Umbilical cord (tissue), 1 donor: ENCODE measurements at regions not wholly inside any gene's neighbourhood (a gene's known extent, or its start where the extent isn't known, plus 50 kb on each side); places are given as distances from the start of the nearest gene placed in this dataset.
A peak's percentile ranks its signal among the peaks of the same experiment; 100 is the strongest.

Experiments used
- DNase-seq: peaks from one replicate; pipeline ENCODE4 v3.0.0-alpha.2; 2015; ENCODE audit warnings: low spot score

DNA sequence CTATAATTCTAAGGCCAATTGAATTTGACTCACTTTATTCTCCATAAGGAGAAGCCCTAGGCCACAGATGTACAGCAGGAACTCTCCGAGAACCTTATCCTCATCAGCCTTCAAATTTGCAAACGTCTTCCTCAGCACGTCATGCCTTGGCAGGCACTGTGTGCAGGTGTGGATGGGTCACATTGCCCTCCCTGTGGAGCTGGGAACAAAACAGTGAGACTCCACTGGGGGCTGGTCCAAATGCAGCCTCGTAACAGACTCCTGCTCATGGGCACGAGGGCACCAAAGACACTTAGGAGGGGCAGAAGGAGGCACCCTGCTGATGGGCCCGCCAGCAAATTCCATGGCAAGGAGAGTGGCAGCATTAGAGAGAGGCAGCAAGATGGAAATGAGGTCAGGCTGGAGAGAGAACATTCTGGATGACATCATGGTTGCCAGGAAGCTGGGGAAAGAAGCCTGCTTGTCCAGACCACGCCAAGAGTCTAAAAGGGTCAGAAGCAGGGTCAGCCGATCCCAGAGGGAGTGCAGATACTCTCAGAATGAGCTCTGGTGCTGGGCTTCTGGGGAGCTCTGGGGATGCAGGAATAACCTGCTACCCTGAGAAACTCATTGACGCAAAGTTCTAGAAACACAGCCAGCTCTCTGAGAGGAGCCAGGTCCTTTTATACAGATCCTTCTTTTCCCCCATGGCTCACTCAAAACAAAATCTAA is 242.2 kb downstream of the B3GLCT start:
- no peak for DNase-seq

DNA sequence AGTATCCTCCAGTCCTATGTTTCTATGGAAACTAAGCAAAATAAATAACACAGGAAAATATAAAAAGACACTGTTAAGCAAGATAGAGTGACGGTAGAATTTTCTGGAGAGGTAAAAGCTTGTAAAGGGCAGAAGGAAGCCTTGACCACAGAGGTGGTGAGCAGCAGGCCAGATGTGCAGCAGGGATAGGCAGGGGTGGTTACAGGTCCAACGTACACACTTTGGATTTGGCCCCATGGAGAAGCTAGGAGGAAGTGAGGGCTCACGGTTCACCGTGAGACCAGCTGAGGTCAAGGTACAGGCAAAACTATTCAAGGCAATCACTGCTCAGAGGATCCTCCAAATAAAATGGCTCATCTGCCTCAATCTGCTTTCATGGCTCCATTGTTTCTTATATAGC is 242.8 kb downstream of the B3GLCT start:
- DNase-seq: no peak

DNA sequence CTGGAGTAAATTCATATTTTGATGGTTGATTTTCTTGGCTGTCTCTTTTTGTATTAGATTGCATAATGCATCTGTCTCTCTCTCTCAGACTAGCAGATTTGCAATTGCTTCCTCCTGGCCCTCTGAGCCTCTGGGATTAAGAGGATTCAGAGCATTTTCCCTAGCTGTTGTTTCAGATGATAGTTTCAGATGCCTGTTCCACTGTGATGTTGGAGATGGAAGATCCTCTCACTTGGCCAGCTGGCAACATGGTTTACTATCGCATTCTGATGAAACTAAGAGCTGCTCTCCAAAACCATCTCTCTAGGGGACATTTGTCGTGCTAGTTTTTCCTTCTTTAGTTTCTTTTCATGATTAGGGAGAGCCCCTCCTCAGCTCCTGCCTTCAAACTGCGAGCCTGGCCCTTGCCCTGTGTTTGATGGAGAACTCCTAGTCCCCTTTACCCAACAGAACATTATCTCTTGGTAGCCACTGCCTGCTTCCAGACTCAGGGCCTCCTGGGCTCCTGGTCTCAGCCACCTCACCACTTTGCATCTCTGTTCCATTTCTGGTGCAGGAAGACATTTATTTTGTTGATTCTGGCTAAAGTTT is 244.6 kb downstream of the B3GLCT start:
- peak; percentile 68 for DNase-seq

DNA sequence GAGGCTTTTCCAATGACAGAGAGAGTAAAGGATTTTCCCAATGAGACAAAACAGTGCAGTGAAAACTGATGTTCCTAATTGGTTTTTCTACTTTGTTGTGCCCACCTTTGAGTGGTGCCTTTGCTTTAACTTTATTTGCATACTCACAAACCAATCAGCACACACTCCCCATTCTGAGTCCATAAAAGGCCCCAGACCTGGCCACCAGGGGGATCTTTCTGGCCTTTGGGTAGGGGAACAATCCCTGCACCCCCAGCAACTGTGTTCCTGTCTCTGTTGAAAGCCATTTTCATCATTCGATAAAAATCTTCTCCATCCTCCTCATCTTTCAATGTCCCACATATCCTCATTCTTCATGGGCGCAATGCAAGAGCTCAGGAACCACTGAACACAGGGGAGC is 252.8 kb downstream of the B3GLCT start:
- DNase-seq: no peak

DNA sequence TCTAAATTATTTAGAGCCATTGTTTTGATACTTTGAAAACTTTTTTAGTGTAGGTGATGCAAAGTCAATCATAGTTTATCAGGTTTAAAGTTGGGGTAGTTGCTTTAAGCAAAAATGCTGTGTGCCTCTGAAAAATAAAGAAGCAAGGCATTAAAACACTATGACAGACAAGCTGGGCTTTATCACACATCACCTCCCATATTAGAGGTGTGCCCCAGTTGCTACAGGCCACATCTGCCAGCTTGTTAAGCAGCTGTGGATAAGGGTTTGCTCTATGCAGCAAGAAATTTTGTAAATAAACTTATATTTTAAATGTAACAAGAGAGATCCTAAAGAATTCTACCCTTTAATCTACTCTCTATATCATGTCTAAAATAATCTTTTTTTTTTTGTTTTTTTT is 255.8 kb downstream of the B3GLCT start:
- peak; percentile 21 for DNase-seq

DNA sequence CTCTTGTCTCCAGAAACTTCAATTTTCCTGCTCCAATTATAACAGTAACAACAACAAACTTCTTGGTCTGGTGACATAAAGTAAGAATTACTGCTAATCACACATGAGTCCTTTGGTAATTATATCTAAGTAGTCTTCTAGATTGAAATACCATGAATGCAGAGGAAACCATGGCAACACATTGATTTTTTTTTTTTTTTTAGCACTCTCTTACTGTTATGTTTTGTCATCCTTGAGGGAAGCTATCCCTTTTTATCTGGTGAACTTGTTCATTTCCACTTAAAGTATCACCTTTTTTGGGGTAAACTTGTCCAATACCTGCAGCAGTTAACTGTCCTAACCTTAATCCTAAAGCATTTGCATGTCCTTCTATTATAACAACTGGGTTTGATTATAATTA is 256.3 kb downstream of the B3GLCT start:
- peak; percentile 11 for DNase-seq

DNA sequence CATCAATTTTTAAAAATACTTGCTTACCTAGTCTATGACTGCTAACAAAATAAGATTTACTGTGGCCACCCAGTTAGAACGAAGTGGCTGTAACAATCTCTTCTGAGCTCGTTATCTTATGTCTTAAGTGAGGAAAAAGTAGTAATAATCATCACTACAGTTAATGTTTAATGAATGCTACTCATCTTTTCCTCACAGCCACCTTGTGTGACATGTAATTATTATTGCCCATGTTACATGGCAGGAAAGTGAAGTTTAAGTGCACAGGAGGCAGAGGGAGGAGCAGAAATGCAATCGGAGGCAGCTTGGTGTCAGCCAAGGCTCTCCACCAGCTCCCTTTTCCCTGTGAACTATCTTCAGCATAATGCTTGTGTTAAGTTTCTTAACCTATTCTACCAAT is 260.3 kb downstream of the B3GLCT start:
- DNase-seq: no peak

DNA sequence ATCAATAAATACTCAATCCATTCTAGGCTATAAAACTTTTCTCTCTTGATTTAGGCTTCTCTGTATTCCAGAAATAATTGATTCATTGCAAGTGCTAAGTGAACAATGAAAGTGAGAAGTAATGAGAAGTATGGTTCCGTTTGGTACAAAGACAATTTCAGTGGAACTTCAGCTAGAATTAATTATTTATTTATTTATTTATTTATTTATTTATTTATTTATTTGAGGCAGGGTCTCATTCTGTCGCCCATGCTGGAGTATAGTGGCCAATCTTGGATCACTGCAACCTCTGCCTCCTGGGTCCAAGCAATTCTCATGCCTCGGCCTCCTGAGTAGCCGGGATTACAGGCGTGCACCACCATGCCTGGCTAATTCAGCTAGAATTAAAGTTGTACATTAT is 262.1 kb downstream of the B3GLCT start:
- no peak for DNase-seq

DNA sequence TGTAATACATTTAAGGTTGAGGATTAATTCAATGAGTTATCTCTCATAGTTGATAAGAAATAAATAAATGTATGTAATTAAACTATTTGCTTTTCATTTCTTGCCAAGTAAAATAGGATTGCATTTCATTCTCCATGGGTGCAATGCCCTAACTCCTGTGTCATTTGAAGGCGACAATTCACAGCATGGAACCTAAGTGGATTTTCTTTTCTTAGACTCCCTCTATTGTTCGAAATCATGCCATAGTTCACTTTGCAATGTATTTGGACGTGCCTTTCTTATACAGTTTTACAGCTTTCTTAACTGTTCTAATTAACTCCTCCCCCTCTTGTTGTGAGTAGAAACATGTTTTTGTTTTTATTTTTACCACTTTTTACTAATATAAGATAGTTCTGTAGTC is 263.0 kb downstream of the B3GLCT start:
- DNase-seq: no peak

DNA sequence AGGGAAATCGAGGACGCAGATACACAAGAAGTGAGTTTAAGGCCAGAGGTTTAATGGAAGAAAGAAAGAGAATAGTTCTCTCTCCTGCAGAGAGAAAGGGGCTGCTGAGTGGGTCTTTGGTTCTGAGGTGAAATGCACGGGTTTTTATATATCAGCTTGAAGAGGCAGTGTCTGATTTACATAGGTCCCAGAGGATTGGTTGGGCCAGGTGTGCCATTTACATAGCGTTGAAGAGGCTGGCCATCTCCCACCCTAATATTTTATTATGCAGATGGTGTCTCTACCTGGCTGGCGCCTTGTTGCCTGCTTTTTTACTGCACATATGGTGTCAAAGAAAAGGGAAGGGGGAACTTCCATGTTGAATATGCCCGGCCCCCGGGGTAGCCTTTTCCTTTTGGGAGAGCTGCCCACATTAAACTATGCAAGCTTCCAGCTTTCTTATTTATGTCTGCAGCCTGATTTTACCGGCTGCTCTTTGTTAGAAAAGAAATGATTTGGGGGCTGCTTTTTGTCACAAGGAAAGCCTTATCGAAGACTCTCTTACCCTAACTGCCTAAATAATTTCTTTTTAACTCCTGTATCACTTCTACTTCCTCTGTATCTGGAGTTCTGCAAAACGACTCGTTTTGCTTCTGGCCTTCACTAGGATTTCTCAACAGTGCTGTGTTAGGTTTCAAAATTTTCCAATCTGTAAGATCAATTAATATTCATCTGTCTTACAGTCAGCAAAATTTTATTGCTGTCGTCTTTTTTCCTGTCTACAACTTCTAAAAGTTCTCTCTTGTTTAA is 268.5 kb downstream of the B3GLCT start:
- DNase-seq: no peak

DNA sequence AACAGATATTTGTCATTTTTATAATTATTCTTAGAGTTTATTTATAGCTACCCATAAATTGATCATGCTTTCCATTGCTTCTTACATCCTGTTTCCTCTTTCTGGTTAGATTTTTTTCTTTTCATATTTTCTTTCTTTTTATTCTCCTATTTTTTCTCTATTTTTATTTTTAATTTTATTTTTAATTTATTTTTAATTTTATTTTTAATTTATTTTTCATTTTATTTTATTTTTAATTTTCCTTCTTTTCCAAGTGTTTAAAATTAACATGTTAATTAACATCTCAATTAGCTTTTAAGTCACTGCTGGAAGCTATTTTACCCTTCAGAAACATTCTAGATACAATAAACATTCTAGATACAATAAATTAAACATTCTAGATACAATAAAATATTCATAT is 269.6 kb downstream of the B3GLCT start:
- no peak for DNase-seq

DNA sequence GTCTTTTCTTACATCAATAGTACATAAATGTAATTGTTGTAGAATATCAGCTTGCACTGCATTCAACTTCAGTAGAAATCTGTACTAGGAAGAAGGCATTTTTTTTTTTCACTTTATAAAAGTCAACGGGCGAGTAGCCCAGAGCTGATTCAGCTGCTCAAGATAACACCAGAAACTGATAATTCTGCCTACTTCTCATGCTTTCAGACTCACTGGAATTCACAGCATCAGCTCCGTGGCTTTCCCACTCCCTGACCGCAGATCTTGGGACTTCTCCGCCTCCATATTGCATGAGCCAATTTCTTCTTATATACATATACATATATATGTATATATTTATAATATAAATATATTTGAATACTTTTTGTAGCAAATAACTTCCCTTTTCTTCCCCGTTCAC is 263.1 kb upstream of the RXFP2 start:
- DNase-seq: peak; percentile 88

DNA sequence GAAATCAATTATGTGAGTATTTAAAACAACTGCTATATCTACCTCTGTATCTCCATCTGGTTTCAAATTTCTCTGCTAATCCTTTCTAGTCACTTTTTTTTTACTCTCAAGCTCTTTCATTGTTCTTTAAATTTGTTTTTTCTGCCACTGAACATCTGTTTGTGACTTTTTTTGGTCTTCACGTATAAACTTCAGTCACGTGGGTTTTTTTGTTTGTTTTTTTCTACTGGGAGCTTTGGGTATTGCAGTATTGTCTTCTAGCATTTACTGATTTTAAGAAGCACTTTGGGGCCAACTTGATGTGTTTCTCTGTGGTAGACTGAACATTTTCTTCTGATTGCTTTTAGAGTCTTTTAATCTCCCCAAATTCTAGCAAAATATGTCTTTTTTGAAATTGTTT is 262.6 kb upstream of the RXFP2 start:
- no peak for DNase-seq

DNA sequence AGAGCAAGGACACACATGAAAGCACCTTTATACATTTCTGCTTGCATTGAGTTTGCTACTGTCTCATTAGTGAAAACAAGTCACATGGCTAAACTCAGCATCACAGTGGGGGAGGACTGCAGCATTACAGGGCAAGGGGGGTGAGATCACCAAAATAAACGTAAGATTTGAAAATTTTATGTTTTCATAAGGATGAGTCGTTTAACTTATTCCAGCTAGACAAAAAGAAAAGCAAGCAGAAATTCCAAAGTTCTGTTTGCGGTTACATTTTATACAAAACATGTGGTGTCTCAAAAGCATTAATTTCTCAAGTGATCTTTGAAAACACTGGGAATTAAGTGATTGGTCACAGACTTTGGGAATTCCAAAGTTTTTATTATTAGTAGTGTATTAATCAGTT is 261.4 kb upstream of the RXFP2 start:
- DNase-seq: no peak

DNA sequence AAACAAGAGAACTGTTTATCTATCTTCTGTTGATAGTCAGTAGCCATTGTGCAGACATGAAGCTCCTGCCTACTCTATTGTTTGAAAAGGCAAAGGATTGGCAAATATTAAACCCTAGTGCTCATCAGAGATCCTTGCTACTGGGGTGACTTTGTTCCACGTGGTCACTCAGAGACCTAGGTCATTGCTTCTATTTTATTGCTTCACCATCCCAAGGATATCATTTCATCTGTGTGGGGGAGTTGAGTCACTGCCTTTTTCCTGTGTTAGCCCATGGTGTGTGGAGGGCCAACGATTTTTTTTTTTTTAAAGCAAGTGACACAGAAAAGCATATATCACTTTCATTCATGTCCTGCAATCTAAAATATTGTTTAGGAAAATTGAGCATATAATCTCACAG is 254.1 kb upstream of the RXFP2 start:
- DNase-seq: no peak

DNA sequence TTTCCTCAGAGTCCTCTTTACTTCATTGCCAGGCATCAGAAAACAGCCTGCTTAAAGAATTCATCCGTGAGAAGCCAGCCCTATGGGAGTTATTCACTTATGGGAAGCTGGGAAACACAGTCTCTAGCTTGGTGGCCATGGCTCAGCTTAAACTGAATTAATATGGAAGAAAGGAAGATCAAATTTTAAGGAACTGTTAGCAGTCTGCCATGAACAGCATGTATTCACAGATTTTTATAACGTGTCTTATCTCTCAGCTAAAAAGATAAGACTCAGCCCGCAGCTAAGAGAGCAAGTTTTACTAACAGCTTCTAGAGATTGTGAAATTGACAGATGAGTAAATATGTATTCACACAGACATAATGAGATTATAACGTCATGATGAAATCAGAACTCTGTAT is 253.7 kb upstream of the RXFP2 start:
- peak; percentile 9 for DNase-seq

DNA sequence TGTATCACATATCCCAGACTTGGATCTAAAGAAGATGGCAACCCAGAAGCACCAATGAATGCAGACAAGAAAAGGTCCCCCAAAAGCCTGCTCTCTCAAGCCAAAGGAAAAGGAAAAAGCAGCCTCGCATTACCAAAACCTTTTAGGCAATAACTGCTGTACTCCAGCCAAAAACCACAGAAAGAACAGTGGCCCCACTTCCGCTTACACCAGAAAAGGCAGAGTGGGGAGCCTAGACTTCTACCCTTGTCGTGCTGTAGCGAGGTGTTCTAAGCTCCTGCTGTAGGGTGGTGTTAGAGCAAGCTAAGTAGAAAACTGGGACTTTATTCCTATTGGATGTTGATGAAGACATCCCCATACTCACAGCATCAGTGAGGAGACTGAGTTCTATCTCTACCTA is 244.0 kb upstream of the RXFP2 start:
- DNase-seq: no peak

DNA sequence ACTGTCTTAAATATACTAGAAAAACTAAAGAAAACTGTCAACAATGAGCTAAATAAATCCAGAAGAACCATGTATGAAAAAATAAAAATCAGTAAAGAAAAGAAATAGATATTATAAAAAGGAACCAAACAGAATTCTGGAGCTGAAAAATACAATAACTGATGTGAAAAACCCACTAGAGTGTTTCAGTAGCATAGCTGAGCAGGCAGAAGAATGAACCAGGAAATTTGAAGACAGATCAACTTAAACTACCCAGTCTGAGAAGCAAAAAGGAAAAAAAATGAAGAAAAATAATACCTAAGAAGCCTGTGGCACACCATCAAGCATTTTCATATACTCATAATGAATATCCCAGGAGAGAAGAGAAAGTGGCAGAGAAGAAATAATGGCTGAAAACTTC is 240.1 kb upstream of the RXFP2 start:
- DNase-seq: no peak

DNA sequence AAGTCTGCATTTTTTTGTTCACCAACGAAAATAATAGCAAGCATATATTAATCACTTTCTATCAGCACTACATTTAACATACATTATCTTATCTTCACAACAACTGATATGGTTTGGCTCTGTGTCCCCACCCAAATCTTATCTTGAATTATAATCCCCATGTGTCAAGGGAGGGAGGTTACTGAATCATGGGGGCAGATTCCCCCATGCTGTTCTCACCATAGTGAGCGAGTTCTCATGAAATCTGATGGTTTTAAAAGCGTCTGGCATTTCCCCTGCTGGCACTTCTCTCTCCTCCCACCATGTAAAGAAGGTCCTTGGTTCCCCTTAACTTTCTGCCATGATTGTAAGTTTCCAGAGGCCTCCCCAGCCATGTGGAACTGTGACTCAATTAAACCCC is 235.7 kb upstream of the RXFP2 start:
- DNase-seq: no peak

DNA sequence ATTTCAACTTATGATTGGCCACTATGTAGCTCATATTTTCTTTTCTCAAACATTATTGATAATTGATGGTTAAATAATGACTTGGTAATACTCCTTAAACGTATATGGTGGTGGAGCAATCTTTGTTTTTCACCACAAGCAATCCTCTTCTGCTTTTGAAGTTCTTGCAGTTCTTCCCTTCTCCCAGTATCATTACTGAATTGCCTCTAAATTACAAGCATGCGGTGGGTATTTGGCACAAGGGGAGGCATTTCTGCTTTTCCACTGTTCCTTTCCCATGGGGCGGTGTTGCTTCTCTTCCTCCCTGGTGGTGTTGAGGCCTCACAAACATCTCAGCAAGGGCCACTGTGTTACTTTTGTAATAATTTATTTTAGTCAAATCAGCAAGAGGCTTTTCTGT is 234.4 kb upstream of the RXFP2 start:
- no peak for DNase-seq

DNA sequence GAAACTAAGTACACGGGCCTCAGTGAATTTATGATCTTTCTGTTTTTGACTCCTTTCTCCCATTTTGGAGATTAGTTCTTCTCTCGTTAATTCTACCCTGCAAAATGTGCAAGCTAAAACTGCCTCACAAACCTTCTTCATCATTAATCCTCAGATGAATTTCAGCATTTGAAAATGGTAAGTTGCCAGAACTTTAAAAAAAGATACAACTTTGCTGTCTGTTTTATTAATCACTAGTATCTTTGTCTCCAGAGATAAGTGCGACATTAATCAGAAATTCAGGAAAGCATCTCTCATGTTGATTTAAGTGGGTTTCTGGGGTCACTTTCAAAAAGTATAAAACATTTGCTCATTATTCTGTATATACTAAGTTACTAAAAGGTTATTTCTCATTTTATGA is 227.0 kb upstream of the RXFP2 start:
- peak; percentile 21 for DNase-seq

DNA sequence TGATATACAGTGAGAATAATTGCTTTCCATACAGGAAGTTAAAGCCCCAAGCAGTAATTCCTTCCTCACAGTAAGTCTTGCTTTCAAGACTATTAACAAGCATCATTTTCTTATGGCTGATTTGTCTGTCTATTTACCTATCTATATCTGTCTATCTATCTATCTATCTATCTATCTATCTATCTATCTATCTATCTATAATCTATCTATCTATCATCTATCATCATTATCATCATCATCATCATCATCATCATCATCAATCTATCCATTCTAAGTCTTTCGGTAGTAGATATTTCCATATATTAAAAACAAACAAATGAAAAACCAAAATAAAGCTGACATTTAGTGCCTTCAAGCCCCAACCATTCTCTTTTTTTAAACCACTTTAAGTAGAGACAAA is 224.4 kb upstream of the RXFP2 start:
- no peak for DNase-seq

DNA sequence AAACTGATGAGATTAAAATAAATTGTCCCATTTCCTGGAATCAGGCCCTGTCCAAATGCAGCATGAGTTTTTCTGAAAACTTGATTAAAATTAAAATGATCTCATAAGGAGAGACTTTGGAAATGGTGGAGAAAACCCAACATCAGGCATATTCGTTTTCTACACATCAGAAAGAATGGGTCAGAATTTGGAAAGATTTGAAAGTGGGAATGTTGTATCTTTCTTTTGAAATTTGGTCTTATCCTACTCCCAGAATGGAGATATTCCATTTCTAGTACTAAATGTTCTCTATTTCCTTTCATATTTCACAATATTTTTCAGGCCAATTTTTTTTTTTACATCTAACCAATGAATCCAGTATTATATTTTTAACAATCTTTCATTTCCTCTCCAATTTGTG is 223.9 kb upstream of the RXFP2 start:
- DNase-seq: no peak
